ENCODE measurements at regions not wholly inside any gene's neighbourhood (a gene's known extent, or its start where the extent isn't known, plus 50 kb on each side); places are given as distances from the start of the nearest gene placed in this dataset.

- peaks cover 2% of the 10 kb centered on the region for H3K9me3 Mint-ChIP-seq
- H3K27me3 Mint-ChIP-seq (ENCODE audit: insufficient read depth), result no peaks in the 10 kb centered on the region
- H3K27ac Mint-ChIP-seq, result no peak overlapping the region
- H3K4me3 Mint-ChIP-seq, result no peak overlapping the region
- Histone ChIP-seq H3K4me3 (ENCODE audit: low read length) (no peak overlapping the region), H3K27me3 (ENCODE audit: control insufficient read depth, insufficient read depth, low read length, poor library complexity, severe bottlenecking) (no peaks in the 10 kb centered on the region), H3K36me3 (ENCODE audit: control insufficient read depth, insufficient read depth, low read length) (no peaks in the 10 kb centered on the region), H3K4me1 (ENCODE audit: control insufficient read depth, insufficient read depth, low read length) (no peaks in the 10 kb centered on the region), H3K9ac (ENCODE audit: extremely low read depth, low read length, poor library complexity, severe bottlenecking) (no peak overlapping the region), H3K27ac (ENCODE audit: low read depth, low read length) (no peak overlapping the region), H3K9me3 (ENCODE audit: control insufficient read depth, low read length) (no peaks in the 10 kb centered on the region)
- no peak for DNase-seq
- TF ChIP-seq CTCF (conservative IDR thresholded peaks at IDR 0.05), result no peak
- no peaks in the 10 kb centered on the region for H3K36me3 Mint-ChIP-seq (ENCODE audit: low read depth)
- WGBS, 2 experiments (ENCODE audit: insufficient coverage in 1 of 2, insufficient read length in 1 of 2), result 96 to 100% methylated on average over 2 to 3 of the region's 3 CpGs
- no peaks in the 10 kb centered on the region for H3K4me1 Mint-ChIP-seq
Measured at GRCh38 chr3:191139736-191140135, 59.3 kb upstream of the OSTN start.

GRCh38 chr3:191138937-191139336, 60.1 kb upstream of the OSTN start:
- Mint-ChIP-seq H3K27ac (no peak overlapping the region), H3K9me3 (peaks cover 2% of the 10 kb centered on the region), H3K4me1 (no peaks in the 10 kb centered on the region), H3K4me3 (no peak overlapping the region), H3K27me3 (ENCODE audit: insufficient read depth) (no peaks in the 10 kb centered on the region), H3K36me3 (ENCODE audit: low read depth) (no peaks in the 10 kb centered on the region)
- no peak overlapping the region for H3K9ac ChIP-seq (ENCODE audit: extremely low read depth, low read length, poor library complexity, severe bottlenecking)
- H3K27ac ChIP-seq (ENCODE audit: low read depth, low read length), result no peak overlapping the region
- H3K4me1 ChIP-seq (ENCODE audit: control insufficient read depth, insufficient read depth, low read length), result no peaks in the 10 kb centered on the region
- no peak for DNase-seq
- no peaks in the 10 kb centered on the region for H3K9me3 ChIP-seq (ENCODE audit: control insufficient read depth, low read length)
- no peak for TF ChIP-seq CTCF (conservative IDR thresholded peaks at IDR 0.05)
- H3K27me3 ChIP-seq (ENCODE audit: control insufficient read depth, insufficient read depth, low read length, poor library complexity, severe bottlenecking), result no peaks in the 10 kb centered on the region
- no peak overlapping the region for H3K4me3 ChIP-seq (ENCODE audit: low read length)
- H3K36me3 ChIP-seq (ENCODE audit: control insufficient read depth, insufficient read depth, low read length), result no peaks in the 10 kb centered on the region
- WGBS, 2 experiments (ENCODE audit: insufficient coverage in 1 of 2, insufficient read length in 1 of 2), result 88 to 94% methylated on average over 1 of the region's 1 CpG

- H3K9me3 ChIP-seq (ENCODE audit: control insufficient read depth, low read length), result no peaks in the 10 kb centered on the region
- H3K4me3 ChIP-seq (ENCODE audit: low read length), result no peak overlapping the region
- no peak for TF ChIP-seq CTCF (conservative IDR thresholded peaks at IDR 0.05)
- H3K27me3 ChIP-seq (ENCODE audit: control insufficient read depth, insufficient read depth, low read length, poor library complexity, severe bottlenecking), result no peaks in the 10 kb centered on the region
- DNase-seq, result no peak
- Mint-ChIP-seq H3K27me3 (ENCODE audit: insufficient read depth) (no peaks in the 10 kb centered on the region), H3K9me3 (peaks cover 2% of the 10 kb centered on the region), H3K27ac (no peak overlapping the region), H3K4me3 (no peak overlapping the region), H3K36me3 (ENCODE audit: low read depth) (no peaks in the 10 kb centered on the region), H3K4me1 (no peaks in the 10 kb centered on the region)
- 92 to 100% methylated on average over 1 of the region's 1 CpG for WGBS, 2 experiments (ENCODE audit: insufficient coverage in 1 of 2, insufficient read length in 1 of 2)
- no peaks in the 10 kb centered on the region for H3K36me3 ChIP-seq (ENCODE audit: control insufficient read depth, insufficient read depth, low read length)
- no peak overlapping the region for H3K27ac ChIP-seq (ENCODE audit: low read depth, low read length)
- no peak overlapping the region for H3K9ac ChIP-seq (ENCODE audit: extremely low read depth, low read length, poor library complexity, severe bottlenecking)
- H3K4me1 ChIP-seq (ENCODE audit: control insufficient read depth, insufficient read depth, low read length), result no peaks in the 10 kb centered on the region
Measured at GRCh38 chr3:191137708-191138107, 61.3 kb upstream of the OSTN start.

Measured in endodermal cell (in vitro differentiated cells).